OCI-LY7 (cell line): ENCODE measurements at regions not wholly inside any gene's neighbourhood (a gene's known extent, or its start where the extent isn't known, plus 50 kb on each side); places are given as distances from the start of the nearest gene placed in this dataset.

ENCODE experiments used
- BruUV-seq: library from RNA; stranded (reverse); fragments of 400-500 nt; replicated peaks from 2 replicates; lab custom pipeline; 2021; lab: Mats Ljungman, UMichigan
- CTCF ChIA-PET: fragments of 300-600 bp; sonication (Branson Sonifier 250); formaldehyde crosslinking; loops from one replicate; lab custom pipeline; 2022; ENCODE audit warnings: antibody characterized with exemption; ENCODE audit not compliant: unreplicated experiment; lab: Charles Lee
- POLR2A ChIA-PET: fragments of 300-600 bp; sonication (Branson Sonifier 250); formaldehyde crosslinking; loops from one replicate; lab custom pipeline; 2022; ENCODE audit warnings: antibody characterized with exemption; lab: Charles Lee
- DNase-seq: peaks from one replicate; pipeline ENCODE4 v3.0.0-alpha.2; 2015; ENCODE audit warnings: low spot score
- H2AFZ ChIP-seq: fragments of 200-600 bp; sonication (generic), shearing (Covaris generic); 2 replicates; pipeline ENCODE4 v1.6.1; 2014; ENCODE audit warnings: mild to moderate bottlenecking, antibody characterized with exemption, low read length, moderate library complexity
- H3K27ac ChIP-seq: fragments of 200-600 bp; sonication (generic); 2 replicates; pipeline ENCODE4 v1.5.1; 2014; ENCODE audit warnings: mixed run types, low read depth, mild to moderate bottlenecking, moderate library complexity, low read length, inconsistent platforms; ENCODE audit not compliant: poor library complexity, severe bottlenecking
- H3K36me3 ChIP-seq: fragments of 200-600 bp; sonication (generic); 2 replicates; pipeline ENCODE4 v1.6.1; 2014; ENCODE audit warnings: mild to moderate bottlenecking, antibody characterized with exemption, low read length, moderate library complexity, mixed read lengths; ENCODE audit not compliant: insufficient read depth
- H3K4me1 ChIP-seq: fragments of 200-600 bp; sonication (generic); 2 replicates; pipeline ENCODE4 v1.5.1; 2014; ENCODE audit warnings: mild to moderate bottlenecking, low read length; ENCODE audit not compliant: insufficient read depth, poor library complexity, severe bottlenecking
- H3K4me2 ChIP-seq: fragments of 200-600 bp; sonication (generic); 2 replicates; pipeline ENCODE4 v1.6.1; 2014; ENCODE audit warnings: mild to moderate bottlenecking, low read length
- H3K4me3 ChIP-seq: fragments of 200-600 bp; sonication (generic); 2 replicates; pipeline ENCODE4 v1.5.1; 2014; ENCODE audit warnings: mild to moderate bottlenecking, low read depth, low read length; ENCODE audit not compliant: poor library complexity, severe bottlenecking
- H3K79me2 ChIP-seq: fragments of 200-600 bp; sonication (generic); 2 replicates; pipeline ENCODE4 v1.6.1; 2016; ENCODE audit warnings: low read depth, mild to moderate bottlenecking, low read length, moderate library complexity, mixed read lengths; ENCODE audit not compliant: insufficient read depth
- H3K9me2 ChIP-seq: fragments of 200-600 bp; sonication (generic); 2 replicates; pipeline ENCODE4 v1.6.1; 2016; ENCODE audit warnings: mild to moderate bottlenecking, low read length, mixed read lengths; ENCODE audit not compliant: insufficient read depth
- H3K9me3 ChIP-seq: fragments of 200-600 bp; sonication (generic); 2 replicates; pipeline ENCODE4 v1.6.1; 2014; ENCODE audit warnings: mild to moderate bottlenecking, mixed run types, low read length, mixed read lengths
- H4K20me1 ChIP-seq: fragments of 200-600 bp; sonication (generic); 2 replicates; pipeline ENCODE4 v1.6.1; 2014; ENCODE audit warnings: mild to moderate bottlenecking, antibody characterized with exemption, low read length, moderate library complexity, mixed read lengths; ENCODE audit not compliant: insufficient read depth
- CTCF ChIP-seq: fragments of 200-600 bp; sonication (generic); conservative IDR thresholded peaks from 2 replicates; pipeline ENCODE4 v1.5.1; 2014; ENCODE audit warnings: mild to moderate bottlenecking, antibody characterized with exemption, low read length, moderate library complexity, mixed read lengths
- EZH2phosphoT487 ChIP-seq: fragments of 200-600 bp; sonication (generic); IDR thresholded peaks from 2 replicates; pipeline ENCODE4 v1.6.1; 2018; ENCODE audit warnings: low read depth, borderline replicate concordance, mild to moderate bottlenecking, mixed run types, antibody characterized with exemption, low read length, moderate library complexity, mixed read lengths
- intact Hi-C: fragments of 100-400 bp; cut with micrococcal nuclease; formaldehyde crosslinking; loops from one replicate; pipeline ENCODE4 v1.10.0; 2022; ENCODE audit not compliant: unreplicated experiment

- DNase-seq = no peak
- TF ChIP-seq CTCF (no peak), EZH2phosphoT487 (no peak)
- BruUV-seq = no TSS peak
- Histone ChIP-seq H3K4me3 (no peak overlapping the region), H3K27ac (no peak overlapping the region), H3K9me3 (no peaks in the 10 kb centered on the region), H2AFZ (no peak overlapping the region), H3K4me2 (no peak overlapping the region), H4K20me1 (no peaks in the 10 kb centered on the region), H3K36me3 (no peaks in the 10 kb centered on the region), H3K79me2 (no peaks in the 10 kb centered on the region), H3K9me2 (no peaks in the 10 kb centered on the region), H3K4me1 (no peaks in the 10 kb centered on the region)
- POLR2A ChIA-PET = no interaction called here
- CTCF ChIA-PET = no interaction called here
- intact Hi-C loops = no loop called here
These were observed 284.7 kb downstream of the MYCN start for GRCh38 chr2:16225071-16225470.

- H4K20me1 ChIP-seq = no peaks in the 10 kb centered on the region
- BruUV-seq = no TSS peak
- no peaks in the 10 kb centered on the region for H3K9me2 ChIP-seq
- no peak for DNase-seq
- no peak overlapping the region for H2AFZ ChIP-seq
- ChIA-PET CTCF (no interaction called here), POLR2A (no interaction called here)
- H3K79me2 ChIP-seq = no peaks in the 10 kb centered on the region
- no peaks in the 10 kb centered on the region for H3K4me1 ChIP-seq
- H3K27ac ChIP-seq = no peak overlapping the region
- intact Hi-C loops = no loop called here
- H3K36me3 ChIP-seq = no peaks in the 10 kb centered on the region
- TF ChIP-seq EZH2phosphoT487 (no peak), CTCF (no peak)
- H3K4me2 ChIP-seq = no peak overlapping the region
- no peaks in the 10 kb centered on the region for H3K9me3 ChIP-seq
- no peak overlapping the region for H3K4me3 ChIP-seq
These were observed 284.1 kb downstream of the MYCN start for GRCh38 chr2:16224298-16225045.

GRCh38 chr2:16223841-16224177, 283.5 kb downstream of the MYCN start:
- Histone ChIP-seq H3K9me3 (no peaks in the 10 kb centered on the region), H3K9me2 (no peaks in the 10 kb centered on the region), H4K20me1 (no peaks in the 10 kb centered on the region), H3K4me1 (no peaks in the 10 kb centered on the region), H3K4me2 (no peak overlapping the region), H3K4me3 (no peak overlapping the region), H3K79me2 (no peaks in the 10 kb centered on the region), H2AFZ (no peak overlapping the region), H3K36me3 (no peaks in the 10 kb centered on the region), H3K27ac (no peak overlapping the region)
- intact Hi-C loops = no loop called here
- CTCF ChIA-PET = no interaction called here
- TF ChIP-seq EZH2phosphoT487 (no peak), CTCF (no peak)
- BruUV-seq = no TSS peak
- no peak for DNase-seq
- POLR2A ChIA-PET = no interaction called here
